OCI-LY3 (cell line): ENCODE measurements at regions not wholly inside any gene's neighbourhood (a gene's known extent, or its start where the extent isn't known, plus 50 kb on each side); places are given as distances from the start of the nearest gene placed in this dataset.

Experiments used
- EZH2phosphoT487 ChIP-seq: fragments of 200-600 bp; shearing (Covaris generic); IDR thresholded peaks from 2 replicates; pipeline ENCODE4 v1.6.1; 2018; ENCODE audit warnings: antibody characterized with exemption, mixed run types, low read depth
- TF ChIP-seq, protein P1 (sequence below): fragments of 200-600, 300-600 bp; sonication (generic); IDR thresholded peaks from 2 replicates; pipeline ENCODE4 v1.5.1; 2014; ENCODE audit warnings: antibody characterized with exemption, low read length, low read depth

DNA sequence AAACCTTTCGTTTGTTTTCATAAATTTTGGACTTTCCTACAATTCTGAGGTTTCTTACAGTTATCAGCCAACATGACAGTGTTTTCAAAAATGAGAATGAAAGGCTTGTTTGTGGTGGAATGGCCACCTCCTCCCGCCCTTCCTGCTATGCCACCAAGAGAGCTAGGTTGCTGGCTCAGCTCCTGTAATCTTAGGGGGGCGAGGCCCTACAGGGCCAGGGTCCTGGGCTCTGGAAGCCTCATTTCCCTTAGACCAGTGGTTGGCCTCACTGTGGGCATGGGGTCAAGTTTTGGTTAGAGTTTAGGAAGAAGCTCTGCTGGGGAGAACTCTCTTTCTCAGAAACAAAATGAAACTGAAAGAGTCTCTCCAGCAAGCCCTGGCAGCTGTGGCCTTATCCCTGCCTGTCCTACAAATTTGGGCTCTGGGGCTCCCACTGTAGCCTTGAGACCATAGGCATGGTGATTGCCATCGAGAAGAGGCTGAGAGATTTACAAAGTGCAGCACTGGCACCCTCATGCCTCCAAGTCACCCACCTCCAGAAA lies 66.2 kb downstream of the IRX1 start:
- TF ChIP-seq, protein P1, sequence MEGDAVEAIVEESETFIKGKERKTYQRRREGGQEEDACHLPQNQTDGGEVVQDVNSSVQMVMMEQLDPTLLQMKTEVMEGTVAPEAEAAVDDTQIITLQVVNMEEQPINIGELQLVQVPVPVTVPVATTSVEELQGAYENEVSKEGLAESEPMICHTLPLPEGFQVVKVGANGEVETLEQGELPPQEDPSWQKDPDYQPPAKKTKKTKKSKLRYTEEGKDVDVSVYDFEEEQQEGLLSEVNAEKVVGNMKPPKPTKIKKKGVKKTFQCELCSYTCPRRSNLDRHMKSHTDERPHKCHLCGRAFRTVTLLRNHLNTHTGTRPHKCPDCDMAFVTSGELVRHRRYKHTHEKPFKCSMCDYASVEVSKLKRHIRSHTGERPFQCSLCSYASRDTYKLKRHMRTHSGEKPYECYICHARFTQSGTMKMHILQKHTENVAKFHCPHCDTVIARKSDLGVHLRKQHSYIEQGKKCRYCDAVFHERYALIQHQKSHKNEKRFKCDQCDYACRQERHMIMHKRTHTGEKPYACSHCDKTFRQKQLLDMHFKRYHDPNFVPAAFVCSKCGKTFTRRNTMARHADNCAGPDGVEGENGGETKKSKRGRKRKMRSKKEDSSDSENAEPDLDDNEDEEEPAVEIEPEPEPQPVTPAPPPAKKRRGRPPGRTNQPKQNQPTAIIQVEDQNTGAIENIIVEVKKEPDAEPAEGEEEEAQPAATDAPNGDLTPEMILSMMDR: no peak
- TF ChIP-seq EZH2phosphoT487: no peak
